ENCODE measurements at regions not wholly inside any gene's neighbourhood (a gene's known extent, or its start where the extent isn't known, plus 50 kb on each side); places are given as distances from the start of the nearest gene placed in this dataset.
A peak's percentile ranks its signal among the peaks of the same experiment; 100 is the strongest.
"Not testable (repeated sequence)": the region's sequence is repeated elsewhere in the genome, so short reads cannot be mapped to it uniquely, and the experiment has no call there.

- not testable (repeated sequence) for DNase-seq
Observed at GRCh38 chr22:22117864-22118544, 126.6 kb upstream of the VPREB1 start.

GRCh38 chr22:22116997-22117770 is 127.4 kb upstream of the VPREB1 start:
- not testable (repeated sequence) for DNase-seq

GRCh38 chr22:22113701-22114100 is 130.9 kb upstream of the VPREB1 start:
- no peak for DNase-seq

GRCh38 chr22:22112533-22113294 is 130.1 kb upstream of the TOP3B start:
- DNase-seq, result no peak

GRCh38 chr22:22111983-22112382 is 129.4 kb upstream of the TOP3B start:
- no peak for DNase-seq

GRCh38 chr22:22111267-22111751 is 128.7 kb upstream of the TOP3B start:
- no peak for DNase-seq

- peak; percentile 28 for DNase-seq
Observed at GRCh38 chr22:22110548-22111266, 128.1 kb upstream of the TOP3B start.

GRCh38 chr22:22109693-22110466 is 127.3 kb upstream of the TOP3B start:
- DNase-seq, result no peak

GRCh38 chr22:22106855-22107254 is 124.3 kb upstream of the TOP3B start:
- no peak for DNase-seq

- no peak for DNase-seq
Observed at GRCh38 chr22:22105364-22105763, 122.8 kb upstream of the TOP3B start.

- no peak for DNase-seq
Observed at GRCh38 chr22:22103078-22103875, 120.7 kb upstream of the TOP3B start.

- no peak for DNase-seq
Observed at GRCh38 chr22:22099833-22100812, 117.5 kb upstream of the TOP3B start.

- no peak for DNase-seq
Observed at GRCh38 chr22:22099194-22099486, 116.6 kb upstream of the TOP3B start.

GRCh38 chr22:22098457-22099193 is 116.0 kb upstream of the TOP3B start:
- DNase-seq, result no peak

- DNase-seq, result no peak
Observed at GRCh38 chr22:22097727-22098228, 115.2 kb upstream of the TOP3B start.

- DNase-seq, result no peak
Observed at GRCh38 chr22:22094921-22095320, 112.3 kb upstream of the TOP3B start.

GRCh38 chr22:22094514-22094913 is 111.9 kb upstream of the TOP3B start:
- no peak for DNase-seq

GRCh38 chr22:22093743-22094142 is 111.2 kb upstream of the TOP3B start:
- no peak for DNase-seq

GRCh38 chr22:22092974-22093373 is 110.4 kb upstream of the TOP3B start:
- DNase-seq, result no peak
